Fibroblast of the conjunctiva (primary cell): ENCODE measurements at regions not wholly inside any gene's neighbourhood (a gene's known extent, or its start where the extent isn't known, plus 50 kb on each side); places are given as distances from the start of the nearest gene placed in this dataset.
A peak's percentile ranks its signal among the peaks of the same experiment; 100 is the strongest.
"Not testable (repeated sequence)": the region's sequence is repeated elsewhere in the genome, so short reads cannot be mapped to it uniquely, and the experiment has no call there.

Experiments used
- DNase-seq: peaks from one replicate; pipeline ENCODE4 v3.0.0-alpha.2; 2010; ENCODE audit warnings: low read depth

DNA sequence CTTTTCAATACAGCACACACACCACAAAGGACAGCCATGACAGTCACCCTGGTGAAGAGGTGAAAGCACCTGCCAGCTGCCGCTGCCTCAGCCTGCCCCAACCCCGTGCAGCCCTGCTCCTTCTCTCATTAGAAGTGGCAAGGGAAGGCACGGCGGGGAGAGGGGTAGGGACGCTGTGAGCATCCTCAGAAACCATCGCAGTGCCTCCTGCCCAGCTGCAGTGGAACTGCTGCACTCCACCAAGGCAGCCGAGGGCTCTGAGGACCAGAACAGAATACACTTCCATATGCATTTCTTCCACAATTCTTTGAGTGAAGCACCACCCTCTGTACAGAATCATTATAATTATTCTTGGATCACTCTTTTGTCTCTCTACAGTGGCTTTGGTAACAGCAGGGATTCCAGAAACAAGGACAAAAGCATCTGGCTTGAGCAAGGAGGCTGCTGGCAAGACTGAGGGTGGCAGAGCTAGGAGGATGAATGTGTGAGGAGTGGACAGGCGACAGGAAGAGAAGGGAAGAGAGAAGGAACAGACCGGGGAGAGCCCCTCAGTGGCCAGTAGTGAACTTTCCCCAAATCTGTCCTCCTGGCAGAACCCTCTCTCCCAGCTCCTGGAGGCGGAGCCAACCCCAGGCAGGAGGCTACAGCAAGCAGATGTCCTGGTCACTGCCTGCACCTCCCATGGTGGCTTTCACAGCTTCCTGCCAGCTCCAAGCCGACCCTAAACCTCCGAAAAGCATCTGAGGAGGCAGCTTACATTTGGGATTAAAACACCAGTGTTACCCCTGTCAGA is 73.2 kb downstream of the MTNR1A start:
- no peak for DNase-seq

DNA sequence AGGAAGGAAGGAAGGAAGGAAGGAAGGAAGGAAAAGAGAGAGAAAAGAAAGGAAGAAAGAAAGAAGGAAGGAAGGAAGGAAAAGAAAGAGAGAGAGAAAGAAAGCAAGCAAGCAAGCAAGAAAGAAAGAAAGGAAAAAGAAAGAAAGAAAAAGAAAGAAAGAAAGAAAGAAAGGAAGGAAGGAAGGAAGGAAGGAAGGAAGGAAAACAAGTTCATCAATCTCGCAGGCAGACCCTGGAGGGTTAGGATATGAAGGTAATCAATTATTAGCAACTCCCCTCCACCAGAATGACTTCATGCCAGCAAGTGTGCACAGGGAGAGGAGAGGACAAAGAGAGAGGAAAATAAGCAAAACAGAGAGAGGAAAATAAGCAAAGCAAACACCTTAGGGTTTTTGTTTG is 80.2 kb downstream of the MTNR1A start:
- DNase-seq: no peak

DNA sequence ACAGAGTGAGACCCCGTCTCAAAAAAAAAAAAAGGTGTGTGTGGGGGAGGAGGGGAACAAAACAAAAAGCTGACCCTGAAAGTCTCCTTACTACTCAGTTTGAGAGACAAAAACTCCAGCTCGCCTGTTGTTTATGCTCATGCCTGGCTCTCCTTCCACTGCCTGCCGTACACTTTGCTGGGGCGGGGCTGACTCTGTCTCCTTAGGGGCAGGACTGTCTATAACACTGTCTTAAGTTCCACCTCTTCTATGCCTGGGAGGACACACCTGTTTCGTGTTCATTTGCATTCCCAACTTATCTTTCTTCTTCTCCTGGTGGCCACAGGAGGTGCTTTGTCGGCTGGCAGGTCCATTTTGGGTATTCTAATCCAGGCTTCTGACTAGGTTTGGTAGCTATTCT is 81.4 kb downstream of the MTNR1A start:
- no peak for DNase-seq

DNA sequence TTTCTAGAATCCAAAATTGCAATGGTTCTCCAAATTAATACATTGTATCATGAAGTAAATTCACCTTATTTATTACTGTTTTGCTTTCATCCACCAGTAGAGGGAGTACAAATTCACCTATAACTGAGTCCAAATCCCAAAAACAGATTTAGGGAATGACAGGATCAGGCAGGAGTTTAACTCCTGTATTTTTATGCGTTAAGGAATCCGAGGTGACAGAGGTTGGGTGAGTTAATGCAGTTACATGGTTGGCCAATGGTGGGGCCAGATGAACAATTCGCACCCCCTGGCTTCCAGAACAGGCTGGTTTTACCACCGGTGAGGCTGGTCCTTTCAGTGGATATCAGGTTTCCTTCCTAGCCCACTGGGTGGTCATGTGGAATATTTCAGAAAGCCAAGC is 82.4 kb downstream of the MTNR1A start:
- peak; percentile 2 for DNase-seq

DNA sequence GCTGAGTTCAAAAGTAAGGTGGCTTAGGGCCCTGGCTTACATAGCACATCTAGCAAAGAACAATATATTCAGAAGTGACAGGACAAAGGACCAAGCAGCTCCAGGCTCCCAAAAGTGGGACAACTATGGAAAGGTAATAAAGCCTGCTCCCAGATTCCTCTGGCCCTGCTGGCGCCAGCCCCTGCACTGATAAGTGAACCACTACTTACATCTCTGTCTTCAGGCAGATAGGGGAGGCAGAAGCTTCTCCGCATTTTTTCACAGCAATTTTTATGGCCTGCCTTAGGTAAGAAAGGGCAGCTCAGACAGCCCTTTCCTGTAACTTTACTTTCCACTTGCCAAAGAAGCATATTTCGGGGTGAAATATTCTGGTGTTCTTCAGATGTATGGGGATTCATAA is 83.9 kb downstream of the MTNR1A start:
- no peak for DNase-seq

DNA sequence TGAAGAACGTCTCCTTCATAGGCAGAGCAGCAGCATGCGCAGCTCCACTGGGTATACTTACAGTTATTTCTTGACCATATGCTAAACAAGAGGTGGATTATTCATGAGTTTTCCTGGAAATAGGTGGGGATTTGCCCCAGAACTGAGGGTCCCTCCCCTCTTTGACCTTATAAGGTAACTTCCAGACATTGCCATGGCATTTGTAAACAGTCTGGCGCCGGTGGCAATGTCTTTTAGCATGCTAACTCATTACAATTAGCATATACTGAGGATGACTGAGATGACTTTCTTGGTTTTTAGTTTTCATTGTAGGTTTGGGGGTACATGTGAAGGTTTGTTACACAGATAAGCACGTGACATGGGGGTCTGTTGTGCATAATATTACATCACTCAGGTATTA is 97.3 kb downstream of the MTNR1A start:
- DNase-seq: no peak

DNA sequence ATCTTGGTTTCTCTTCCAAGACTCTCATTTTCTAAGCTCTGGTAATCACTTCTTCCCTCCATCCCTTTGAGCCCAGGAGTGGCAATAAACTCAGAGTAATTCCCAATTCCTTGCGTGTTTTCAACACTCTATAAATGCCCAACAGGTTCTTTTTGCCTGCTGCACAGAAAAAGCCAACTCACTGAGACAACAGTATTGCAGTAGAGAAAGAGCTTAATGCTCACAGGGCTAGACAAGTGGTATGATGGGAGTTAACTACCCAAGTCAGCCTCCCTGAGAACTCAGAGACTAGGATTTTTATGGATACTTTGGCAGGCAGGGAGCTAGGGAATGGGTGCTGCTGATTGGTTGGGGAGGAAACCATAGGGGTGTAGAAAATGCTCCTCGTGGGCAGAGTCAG is 103.4 kb downstream of the MTNR1A start:
- no peak for DNase-seq

DNA sequence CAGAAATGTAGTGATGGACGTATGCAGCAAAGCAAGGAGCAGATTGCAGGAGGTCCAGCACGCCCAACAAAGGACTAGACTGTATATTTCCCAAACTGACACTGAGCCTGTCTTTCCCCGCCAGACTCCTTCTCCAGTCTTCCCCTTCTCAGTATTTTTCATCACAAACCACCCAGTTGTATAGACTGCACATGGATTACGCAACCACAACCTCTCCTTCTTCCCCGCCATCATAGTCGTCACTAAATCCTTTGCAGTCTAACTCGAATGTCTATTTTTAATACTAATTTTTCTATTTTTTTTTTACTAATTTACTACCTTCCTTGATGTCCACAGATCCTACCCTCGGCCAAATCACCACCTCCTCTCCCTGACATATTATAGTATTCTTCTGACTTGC is 105.4 kb downstream of the MTNR1A start:
- no peak for DNase-seq

DNA sequence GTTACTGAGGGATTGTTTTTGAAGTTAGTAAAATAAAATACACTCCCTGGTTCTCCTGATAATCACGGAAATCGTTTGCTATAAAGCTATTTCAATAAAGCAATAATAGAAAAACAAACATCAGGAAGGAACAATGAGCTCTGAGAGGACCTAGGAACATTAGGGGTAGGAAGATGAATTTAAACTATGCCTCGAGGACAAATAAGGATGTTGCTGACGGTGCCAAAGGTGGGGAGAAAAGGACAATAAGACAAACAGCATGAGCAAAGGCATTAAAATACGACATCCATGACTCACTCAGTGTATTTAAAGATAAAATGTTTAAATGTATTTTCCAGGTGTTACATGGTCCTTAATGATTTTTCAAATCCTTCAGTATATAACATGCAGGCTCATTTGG is 110.3 kb downstream of the MTNR1A start:
- DNase-seq: no peak

DNA sequence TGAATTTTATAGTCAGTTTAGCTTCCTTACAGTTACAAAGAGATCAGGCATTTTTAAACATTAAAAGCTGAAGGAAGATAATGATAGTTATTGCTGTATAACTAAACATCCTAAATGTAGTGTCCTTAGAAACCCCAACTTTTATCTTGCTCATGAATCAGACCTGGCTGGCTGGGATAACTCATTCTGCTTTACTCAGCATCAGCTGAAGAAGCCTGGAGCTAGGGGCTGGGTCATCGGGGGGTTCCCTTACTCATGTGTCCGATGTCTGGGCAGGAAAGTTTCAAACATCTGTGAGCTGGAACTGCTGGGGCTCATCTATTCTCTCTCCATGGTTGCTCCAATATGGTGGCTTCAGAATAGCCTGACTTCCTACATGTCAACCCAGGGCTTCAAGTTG is 113.9 kb downstream of the MTNR1A start:
- no peak for DNase-seq

DNA sequence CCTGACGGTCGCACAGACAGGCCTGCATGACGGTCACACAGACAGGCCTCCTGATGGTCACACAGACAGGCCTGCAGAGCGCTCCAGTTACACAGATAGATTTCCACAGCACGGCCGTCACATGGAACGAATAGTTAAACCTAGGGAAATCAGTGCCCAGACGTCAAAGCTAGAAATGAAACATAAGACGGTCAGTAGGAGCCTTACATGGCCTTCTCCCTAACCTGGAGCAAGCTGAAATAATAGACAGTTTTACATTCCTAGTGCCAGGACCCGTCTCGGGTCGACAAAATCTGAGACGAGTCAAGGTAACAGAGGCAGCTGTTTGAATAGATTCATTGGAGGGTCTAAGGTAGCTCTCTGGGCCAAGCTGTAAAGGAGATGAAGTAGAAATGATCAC is 126.9 kb downstream of the MTNR1A start:
- no peak for DNase-seq

DNA sequence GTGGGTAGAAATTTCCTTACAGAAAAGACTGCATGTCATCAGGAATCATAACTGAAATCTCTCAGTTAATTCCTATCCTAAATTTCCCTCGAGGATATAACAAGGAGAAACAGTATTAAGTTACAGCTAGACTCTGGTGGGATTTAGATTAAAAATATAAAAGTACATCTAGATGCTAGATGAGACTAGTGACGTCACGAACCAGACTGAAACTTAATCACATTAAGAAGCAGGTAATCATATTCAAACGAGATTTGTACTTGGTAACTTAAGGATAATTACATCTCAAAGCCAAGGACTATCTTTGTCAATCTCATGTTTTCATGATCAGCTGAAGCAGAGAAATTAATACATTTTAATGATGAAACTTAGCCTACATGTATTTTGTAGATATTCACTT is 130.6 kb downstream of the MTNR1A start:
- DNase-seq: no peak

DNA sequence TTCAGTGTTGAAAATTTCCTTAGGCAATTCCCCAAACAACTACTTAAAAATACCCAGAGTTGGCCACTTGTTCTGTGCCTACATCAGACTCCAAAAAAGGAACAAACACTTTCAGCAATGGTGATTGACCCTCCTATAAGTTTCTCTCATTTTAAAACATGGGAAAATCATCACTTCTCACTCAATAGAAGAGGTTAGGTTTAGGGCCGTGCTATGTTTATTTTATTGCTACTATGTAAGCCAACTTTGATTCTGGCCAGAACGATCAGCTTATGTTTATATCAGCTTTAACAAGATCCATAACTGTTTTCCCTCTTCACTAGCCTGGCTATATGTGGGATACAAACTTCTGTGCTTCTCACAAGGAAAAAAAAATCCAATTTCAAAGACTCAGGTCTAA is 133.1 kb downstream of the MTNR1A start:
- DNase-seq: no peak

DNA sequence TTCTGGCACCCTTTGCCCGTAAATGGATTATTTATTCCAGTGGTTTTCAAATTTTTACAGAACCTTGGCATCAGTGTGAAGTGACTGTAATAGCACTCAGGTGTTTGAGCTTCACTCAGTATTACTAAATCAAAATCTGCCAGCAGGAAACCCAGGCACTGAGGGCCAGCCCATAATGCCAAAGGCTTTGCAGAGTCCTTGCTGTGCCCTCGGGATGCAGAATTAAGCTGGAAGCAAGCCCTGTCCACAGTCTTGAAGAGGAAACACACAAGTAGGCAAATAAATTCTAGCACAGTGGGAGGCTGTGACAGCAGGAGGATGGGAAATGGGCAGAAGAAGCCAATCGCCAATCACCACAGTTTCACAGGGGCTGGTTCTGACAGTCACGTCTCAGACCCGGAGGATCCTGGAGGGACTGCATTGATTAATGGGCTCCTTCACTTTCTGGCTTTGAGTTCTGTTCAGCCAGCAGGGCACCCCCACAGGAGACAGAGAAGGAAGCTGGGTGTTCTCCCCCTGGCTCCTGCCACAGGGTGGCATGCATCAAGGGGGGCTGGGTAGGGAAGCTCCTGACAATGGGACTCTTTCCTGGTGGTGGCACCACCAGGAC is 138.8 kb downstream of the MTNR1A start:
- DNase-seq: no peak

DNA sequence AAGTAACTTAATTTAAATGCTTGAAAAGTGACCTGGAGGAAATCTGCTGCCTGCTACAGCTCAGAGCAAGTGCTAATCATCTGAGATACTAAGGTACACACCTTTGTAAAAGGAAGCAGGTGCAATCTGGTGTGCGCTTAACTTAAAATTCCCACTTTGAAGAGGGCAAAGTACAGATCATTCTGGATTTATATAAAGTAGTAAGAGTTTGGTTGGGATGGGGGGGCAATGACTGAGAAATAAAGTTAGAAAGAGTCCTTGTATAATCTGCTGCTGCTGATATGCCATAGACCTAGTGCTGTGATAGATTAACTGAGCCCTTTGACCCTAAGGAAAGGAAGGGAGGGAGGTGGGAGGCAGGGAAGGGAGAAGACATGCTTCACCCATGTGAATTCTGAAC is 141.0 kb downstream of the MTNR1A start:
- DNase-seq: no peak

DNA sequence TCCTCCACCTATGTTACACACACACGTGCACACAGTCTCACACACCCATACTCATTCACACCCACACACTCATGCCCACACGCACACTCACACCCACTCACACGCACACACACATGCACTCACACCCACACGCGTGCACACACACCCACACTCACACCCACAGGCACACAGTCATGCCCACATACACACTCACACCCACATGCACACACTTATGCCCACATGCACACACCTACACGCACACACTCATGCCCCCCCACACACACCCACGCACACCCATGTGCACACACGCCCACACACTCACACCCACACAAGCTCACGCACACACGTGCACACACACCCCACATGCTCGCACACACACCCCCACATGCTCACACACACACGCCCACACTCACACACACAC is 140.0 kb downstream of the F11 start:
- no peak for DNase-seq

DNA sequence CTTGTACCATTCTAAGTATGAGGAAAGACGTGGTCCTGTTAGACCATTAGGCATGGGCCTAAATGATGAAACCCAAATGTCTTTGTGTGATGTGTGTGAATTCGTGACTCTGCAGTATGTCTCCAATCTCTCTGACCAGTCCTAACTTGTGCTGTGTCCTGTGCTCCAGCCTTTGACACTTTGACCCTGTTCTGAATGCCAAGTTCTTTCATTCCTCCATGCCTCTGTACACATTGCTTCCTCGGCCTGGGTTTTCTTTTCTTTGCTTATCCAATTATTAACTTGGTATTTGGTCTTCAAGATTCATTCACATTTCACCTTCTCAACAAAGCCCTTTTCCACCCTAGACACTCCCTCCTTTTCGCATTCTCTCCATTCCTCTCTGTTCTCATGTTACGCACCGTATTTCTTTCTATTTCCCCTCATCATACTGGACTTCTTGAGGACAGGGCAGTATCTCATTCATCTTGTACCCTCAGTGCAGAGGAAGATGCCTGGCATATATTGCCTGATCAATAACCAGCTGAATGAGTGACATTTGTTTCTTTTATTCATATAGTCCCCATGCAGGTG is 138.7 kb downstream of the F11 start:
- no peak for DNase-seq

DNA sequence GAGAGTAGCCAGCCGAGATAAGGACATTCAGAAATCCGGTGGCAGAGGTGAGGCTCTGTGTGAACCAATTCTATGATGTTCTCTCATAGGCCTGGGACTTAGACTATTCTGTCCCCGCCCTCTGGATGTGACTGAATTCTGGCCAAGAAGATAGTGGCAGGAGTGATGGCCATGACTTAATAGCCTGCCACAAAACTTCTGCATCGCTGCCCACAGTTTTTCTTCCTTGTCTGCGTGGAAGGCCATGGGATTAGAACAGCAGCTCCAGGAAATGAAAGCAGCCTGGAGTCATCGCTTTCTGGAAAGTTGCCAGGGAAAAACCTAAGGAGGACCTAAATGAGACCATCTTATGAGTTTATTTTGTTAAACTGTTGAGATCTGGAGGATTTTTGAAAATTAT is 134.7 kb downstream of the F11 start:
- no peak for DNase-seq

DNA sequence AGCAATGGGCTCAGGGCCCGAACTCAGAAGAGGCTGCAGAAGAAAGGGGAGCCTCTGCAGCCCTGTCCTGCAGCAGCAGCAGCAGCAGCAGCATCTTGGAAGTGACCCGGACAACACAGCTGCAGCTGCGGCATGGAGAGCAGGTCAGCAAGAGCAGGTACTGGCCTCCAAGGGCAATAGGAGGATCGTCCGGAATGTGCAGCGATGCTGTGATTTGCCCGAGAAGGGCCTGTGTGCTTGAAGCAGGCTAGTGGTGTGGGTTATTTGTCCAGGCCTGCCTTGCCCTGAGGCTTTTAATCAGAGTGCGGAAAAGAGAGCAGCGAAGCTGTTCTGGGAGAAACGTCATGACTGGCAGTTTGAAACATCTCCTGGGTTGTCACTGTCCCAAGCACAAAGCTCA is 126.0 kb downstream of the F11 start:
- no peak for DNase-seq

DNA sequence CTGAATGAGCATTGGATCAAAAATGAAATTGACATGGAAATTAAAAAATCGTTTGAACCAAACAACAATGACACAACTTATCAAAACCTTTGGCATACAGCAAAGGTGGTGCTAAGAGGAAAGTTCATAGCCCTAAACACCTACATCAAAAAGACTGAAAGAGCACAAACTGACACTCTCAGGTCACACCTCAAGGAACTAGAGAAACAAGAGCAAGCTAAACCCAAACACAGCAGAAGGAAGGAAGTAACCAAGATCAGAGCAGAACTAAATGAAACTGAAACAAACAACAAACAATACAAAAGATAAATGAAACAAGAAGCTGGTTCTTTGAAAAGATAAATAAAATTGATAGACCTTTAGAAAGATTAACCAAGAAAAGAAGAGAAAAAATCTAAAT is 118.3 kb downstream of the F11 start:
- not testable (repeated sequence) for DNase-seq

DNA sequence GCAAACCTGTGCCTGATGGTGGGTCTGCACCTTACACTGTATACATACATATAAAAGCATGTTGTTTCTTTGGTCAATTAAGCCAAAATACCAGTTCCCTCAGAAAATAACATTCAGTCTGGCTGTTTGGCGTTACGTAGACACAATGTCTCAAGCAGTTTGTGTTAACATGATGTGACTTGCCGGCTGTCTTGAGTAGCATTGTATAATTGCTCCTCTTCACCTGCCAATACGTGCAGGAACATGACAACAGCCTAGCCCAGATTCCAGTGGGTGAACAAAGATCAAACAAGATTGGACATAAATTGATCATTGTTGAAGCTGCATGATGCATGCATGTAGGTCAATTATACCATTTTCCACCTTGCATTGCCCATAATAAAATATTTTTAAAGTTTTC is 102.3 kb downstream of the F11 start:
- DNase-seq: no peak

DNA sequence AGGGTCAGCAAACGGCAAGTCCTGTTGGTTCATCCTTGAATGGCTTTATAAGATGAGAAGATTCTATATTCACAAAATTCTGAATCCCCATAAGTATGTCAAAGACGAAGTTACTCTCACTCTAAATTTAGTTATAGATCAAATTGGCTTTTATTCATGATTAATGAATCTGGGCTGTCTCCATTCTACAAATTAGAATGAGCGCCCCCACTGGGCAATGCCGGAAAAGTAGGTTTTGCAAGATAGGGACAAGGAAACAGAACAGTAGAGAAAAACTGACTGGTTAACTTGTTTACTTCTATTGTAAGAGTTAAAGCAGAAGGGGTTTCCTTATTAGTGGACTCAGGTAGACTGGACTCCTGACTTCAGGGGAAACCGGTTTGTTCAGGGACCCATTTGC is 100.3 kb downstream of the F11 start:
- no peak for DNase-seq

DNA sequence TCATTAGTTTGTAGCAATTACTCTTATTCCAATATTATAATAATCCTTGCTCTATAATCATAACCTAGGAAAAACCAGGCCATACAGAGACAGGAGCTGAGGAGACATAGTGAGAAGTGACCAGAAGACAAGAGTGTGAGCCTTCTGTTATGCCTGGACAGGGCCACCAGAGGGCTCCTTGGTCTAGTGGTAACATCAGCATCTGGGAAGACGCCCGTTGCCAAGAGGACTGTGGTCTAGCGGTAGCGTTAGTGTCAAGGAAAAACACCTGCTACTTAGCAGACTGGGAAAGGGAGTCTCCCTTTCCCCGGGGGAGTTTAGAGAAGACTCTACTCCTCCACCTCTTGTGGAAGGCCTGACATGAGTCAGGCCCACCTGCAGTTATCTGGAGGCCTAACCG is 97.0 kb downstream of the F11 start:
- not testable (repeated sequence) for DNase-seq

DNA sequence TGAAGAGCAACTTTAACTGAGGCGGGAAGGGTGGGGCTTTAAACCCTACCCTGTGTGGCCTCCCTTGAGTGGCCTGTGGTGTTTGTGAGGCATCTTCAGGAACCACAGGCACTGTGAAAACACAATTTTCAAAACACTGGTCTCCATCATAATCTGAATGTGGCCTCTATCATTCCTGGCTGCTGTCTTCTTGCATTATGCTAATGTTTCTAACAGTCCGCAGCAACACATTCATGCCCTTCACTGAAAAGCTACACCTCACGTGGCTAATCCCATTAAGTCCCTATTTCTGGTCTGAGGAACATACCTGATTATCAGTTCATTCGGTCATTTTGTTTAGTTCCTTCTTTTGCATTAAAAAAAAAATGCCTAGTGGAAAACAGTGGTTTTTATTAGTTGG is 94.6 kb downstream of the F11 start:
- DNase-seq: no peak
